ENCODE measurements at regions not wholly inside any gene's neighbourhood (a gene's known extent, or its start where the extent isn't known, plus 50 kb on each side); places are given as distances from the start of the nearest gene placed in this dataset.

DNA sequence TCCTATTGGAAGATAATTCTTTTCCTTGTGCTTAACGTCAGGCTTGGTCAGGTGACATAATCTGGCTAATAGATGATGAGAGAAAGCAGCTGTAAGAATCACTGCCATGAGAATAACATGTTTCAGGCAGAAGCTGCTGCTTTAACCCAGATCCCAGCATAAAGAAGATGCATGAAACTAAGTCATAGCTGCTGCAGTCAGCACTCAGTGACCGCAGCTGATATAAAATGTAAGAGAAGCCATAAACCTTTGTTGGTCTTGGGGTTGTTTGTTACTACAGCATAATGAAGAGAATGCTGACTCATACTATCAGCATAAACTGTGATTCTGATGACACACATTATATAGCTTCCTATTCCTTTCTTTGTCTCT, 274.3 kb upstream of the TRIB2 start:
- Histone ChIP-seq H3K27ac (peak overlapping the region; percentile 17 to 66), H3K4me3 (no peak overlapping the region), H3K27me3 (no peaks in the 10 kb centered on the region), H3K4me1 (peaks cover 0 to 38% (median 9%) of the 10 kb centered on the region in 4 donors), H3K9me3 (no peaks in the 10 kb centered on the region), H3K36me3 (no peaks in the 10 kb centered on the region)
- TF ChIP-seq, protein P1, sequence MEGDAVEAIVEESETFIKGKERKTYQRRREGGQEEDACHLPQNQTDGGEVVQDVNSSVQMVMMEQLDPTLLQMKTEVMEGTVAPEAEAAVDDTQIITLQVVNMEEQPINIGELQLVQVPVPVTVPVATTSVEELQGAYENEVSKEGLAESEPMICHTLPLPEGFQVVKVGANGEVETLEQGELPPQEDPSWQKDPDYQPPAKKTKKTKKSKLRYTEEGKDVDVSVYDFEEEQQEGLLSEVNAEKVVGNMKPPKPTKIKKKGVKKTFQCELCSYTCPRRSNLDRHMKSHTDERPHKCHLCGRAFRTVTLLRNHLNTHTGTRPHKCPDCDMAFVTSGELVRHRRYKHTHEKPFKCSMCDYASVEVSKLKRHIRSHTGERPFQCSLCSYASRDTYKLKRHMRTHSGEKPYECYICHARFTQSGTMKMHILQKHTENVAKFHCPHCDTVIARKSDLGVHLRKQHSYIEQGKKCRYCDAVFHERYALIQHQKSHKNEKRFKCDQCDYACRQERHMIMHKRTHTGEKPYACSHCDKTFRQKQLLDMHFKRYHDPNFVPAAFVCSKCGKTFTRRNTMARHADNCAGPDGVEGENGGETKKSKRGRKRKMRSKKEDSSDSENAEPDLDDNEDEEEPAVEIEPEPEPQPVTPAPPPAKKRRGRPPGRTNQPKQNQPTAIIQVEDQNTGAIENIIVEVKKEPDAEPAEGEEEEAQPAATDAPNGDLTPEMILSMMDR (IDR thresholded peaks at IDR 0.05) = no peak
- intact Hi-C loops (cut with DNase I; ENCODE audit: low total_unique reads) = no loop called here
- DNase-seq = no peak

DNA sequence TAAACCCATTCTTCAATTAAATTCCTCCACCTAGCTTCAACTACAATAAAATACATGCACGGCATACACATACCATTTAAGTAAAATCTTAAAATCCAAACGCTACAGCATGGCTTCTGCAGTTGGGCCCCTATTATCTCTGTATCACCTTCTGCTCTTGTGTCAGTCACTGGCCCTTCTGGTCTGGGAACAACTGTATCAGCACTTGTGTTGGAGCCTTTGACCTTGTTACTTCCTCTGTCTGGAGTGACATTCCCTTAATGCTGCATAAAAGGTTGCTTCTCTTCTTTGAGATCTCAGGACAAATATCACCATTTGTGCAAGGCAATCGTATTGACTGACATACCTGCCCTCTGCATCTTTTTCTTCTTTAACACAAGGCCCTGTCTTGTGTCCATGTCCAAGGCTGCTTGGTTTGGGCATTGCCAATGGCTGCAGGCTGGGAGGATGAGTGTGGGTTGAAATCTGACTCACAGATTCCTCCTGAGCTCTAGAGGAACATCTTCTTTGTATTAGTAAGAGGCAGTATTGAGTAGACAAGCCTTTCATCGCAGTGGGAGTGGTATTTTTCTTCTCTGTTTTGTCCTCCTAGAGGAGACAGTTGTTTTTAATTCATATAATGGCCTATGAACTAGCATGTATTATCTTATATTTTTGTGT, 267.8 kb upstream of the TRIB2 start:
- intact Hi-C loops (cut with DNase I; ENCODE audit: low total_unique reads) = no loop called here
- no peak for DNase-seq
- TF ChIP-seq, protein P1 (IDR thresholded peaks at IDR 0.05) = no peak
- H3K36me3 ChIP-seq = no peaks in the 10 kb centered on the region
- H3K27me3 ChIP-seq = no peaks in the 10 kb centered on the region
- no peak overlapping the region for H3K27ac ChIP-seq
- H3K9me3 ChIP-seq = no peaks in the 10 kb centered on the region
- no peak overlapping the region for H3K4me3 ChIP-seq
- peaks cover 0 to 11% (median 0%) of the 10 kb centered on the region in 4 donors for H3K4me1 ChIP-seq

DNA sequence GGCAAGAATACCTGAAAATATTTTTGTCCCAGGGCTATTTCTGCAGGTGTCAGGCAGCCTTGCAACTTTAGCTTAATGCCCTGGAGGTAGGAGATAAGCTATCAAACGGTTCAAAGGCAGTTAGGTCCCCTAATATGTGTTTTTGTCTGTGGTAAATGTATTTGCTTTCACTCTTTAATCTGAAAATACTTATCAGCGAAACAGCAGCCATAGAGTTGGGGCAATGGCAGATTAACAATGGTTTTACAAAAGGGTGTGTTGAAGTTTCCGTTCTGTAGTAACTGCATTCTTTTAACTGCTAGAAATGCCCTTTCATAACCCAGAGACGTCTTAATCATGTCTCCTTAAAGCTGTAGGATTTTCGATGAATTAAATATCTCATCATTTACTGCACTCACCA, 265.0 kb upstream of the TRIB2 start:
- no peaks in the 10 kb centered on the region for H3K36me3 ChIP-seq
- no peaks in the 10 kb centered on the region for H3K27me3 ChIP-seq
- H3K4me1 ChIP-seq = peaks cover 0 to 25% (median 2%) of the 10 kb centered on the region in 4 donors
- H3K9me3 ChIP-seq = no peaks in the 10 kb centered on the region
- TF ChIP-seq, protein P1 (IDR thresholded peaks at IDR 0.05) = no peak
- H3K27ac ChIP-seq = no peak overlapping the region
- intact Hi-C loops (cut with DNase I; ENCODE audit: low total_unique reads) = loop anchor here (10.0 kb wide), 1 partner anchor 263 kb away; the partner anchor contains the start of gene TRIB2
- no peak overlapping the region for H3K4me3 ChIP-seq
- DNase-seq = no peak

DNA sequence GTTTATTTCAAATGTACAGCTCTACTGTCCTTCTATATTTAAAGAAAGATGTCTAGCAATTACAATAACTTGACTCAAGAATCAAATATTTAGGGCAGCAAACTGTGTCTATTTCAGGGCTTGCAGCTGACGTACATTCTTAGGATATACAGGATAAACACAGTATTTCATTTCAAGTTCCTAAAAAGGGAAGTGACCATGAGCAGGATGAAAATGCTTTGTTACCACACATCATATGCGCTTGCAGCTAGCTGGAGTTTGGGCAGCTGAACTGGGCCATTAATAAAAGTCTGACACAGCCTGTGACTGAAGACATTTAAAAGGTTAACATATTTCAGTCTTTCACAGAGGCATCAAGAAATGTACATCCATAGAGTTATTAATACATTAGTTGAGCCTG, 264.6 kb upstream of the TRIB2 start:
- DNase-seq = no peak
- Histone ChIP-seq H3K27ac (no peak overlapping the region), H3K9me3 (no peaks in the 10 kb centered on the region), H3K27me3 (no peaks in the 10 kb centered on the region), H3K36me3 (no peaks in the 10 kb centered on the region), H3K4me1 (peaks cover 0 to 30% (median 7%) of the 10 kb centered on the region in 4 donors), H3K4me3 (no peak overlapping the region)
- TF ChIP-seq, protein P1 (IDR thresholded peaks at IDR 0.05) = no peak
- intact Hi-C loops (cut with DNase I; ENCODE audit: low total_unique reads) = loop anchor here (10.0 kb wide), 1 partner anchor 263 kb away; the partner anchor contains the start of gene TRIB2

DNA sequence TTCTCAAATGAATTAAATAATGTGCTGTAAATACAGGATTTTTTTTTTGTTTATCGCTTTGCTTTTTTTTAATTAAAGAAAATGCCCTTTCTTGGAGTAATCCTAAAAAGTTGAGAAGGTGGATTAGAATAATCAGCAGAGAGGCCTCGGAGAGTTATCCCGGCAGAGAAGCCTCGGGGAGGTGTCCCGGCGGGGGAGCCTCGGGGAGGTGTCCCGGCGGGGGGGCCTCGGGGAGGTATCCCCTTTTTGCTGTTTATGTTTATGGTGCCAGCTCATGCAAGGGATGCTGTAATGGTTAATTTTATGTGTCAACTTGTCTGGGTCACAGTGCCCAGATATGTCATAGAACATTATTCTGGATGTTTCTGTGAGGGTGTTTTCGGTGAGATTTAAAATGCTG, 263.0 kb upstream of the TRIB2 start:
- Histone ChIP-seq H3K4me1 (peaks cover 0 to 40% (median 13%) of the 10 kb centered on the region in 4 donors), H3K27me3 (no peaks in the 10 kb centered on the region), H3K4me3 (no peak overlapping the region), H3K27ac (no peak overlapping the region), H3K9me3 (no peaks in the 10 kb centered on the region), H3K36me3 (no peaks in the 10 kb centered on the region)
- intact Hi-C loops (cut with DNase I; ENCODE audit: low total_unique reads) = loop anchor here (10.0 kb wide), 1 partner anchor 261 kb away; the partner anchor contains the start of gene TRIB2
- no peak for DNase-seq
- TF ChIP-seq, protein P1 (IDR thresholded peaks at IDR 0.05) = no peak

Data from tibial artery (tissue), 4 donors.